Activated naive CD4-positive, alpha-beta T cell (primary cell): ENCODE measurements at regions not wholly inside any gene's neighbourhood (a gene's known extent, or its start where the extent isn't known, plus 50 kb on each side); places are given as distances from the start of the nearest gene placed in this dataset.

Experiments used
- DNase-seq, 4 experiments: peaks; one replicate each; lab custom pipeline; 2025; lab: John Stamatoyannopoulos, UW

DNA sequence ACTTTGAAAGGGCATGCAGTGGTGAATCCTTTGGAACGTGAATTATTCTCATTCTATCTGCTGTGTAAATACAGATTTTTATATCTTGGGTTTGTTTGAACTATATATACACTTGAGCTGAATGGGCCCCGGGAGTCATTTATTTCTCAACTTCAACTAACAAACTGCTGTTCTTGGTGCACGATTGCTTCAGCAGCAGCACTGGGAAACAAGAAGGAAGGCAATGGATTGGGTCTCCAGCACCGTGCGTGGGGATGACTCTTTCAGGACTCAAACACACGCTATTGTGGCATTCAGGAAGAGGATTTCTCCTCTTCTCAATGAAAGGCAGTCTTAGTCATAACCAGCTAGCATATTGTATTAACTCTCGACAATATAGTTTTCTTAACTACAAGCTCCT lies 226.0 kb upstream of the NFE2L3 start:
- no peak for DNase-seq

GRCh38 chr7:25926451-25926850 lies 225.5 kb upstream of the NFE2L3 start:
- no peak for DNase-seq

GRCh38 chr7:25926891-25927625 lies 224.9 kb upstream of the NFE2L3 start:
- no peak for DNase-seq

- DNase-seq, result no peak
Measured at GRCh38 chr7:25927626-25927978, 224.4 kb upstream of the NFE2L3 start.

DNA sequence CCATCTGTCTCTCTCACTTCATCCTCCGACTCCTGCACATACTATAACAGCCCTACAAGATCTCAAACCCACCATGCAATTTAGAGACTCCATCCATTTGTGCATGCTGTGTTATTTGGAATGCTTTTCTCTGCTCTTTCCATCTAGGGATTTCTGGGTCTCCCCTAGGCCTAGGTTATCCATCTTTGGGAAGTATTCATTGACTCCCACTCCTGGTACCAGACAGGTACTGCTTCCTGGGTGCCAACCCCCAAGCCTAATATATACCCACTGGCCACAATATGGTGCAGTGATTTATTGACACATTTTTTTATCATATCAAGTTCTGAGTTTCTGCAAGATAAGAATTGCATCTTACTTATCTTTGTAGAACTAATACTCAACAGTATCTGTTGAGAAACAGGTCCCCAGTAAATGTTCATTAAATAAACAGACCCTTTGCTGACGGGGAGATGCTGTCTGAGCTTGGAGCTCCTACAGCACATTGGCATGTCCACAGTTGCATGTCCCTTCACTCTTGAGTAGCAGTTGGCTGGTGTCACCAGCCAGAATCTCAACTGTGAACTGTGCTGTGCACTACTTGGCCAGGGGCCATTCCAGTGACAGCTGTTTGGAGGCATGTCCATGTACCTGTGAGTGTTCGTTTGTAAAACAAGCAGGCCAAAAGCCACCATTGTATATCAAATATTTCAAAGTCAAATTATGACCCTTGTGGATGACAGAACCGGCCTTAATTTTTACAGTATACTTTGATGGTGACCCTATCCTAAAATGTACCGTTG lies 223.3 kb upstream of the NFE2L3 start:
- DNase-seq, result no peak

GRCh38 chr7:25929448-25929847 lies 222.6 kb upstream of the NFE2L3 start:
- DNase-seq, result no peak

DNA sequence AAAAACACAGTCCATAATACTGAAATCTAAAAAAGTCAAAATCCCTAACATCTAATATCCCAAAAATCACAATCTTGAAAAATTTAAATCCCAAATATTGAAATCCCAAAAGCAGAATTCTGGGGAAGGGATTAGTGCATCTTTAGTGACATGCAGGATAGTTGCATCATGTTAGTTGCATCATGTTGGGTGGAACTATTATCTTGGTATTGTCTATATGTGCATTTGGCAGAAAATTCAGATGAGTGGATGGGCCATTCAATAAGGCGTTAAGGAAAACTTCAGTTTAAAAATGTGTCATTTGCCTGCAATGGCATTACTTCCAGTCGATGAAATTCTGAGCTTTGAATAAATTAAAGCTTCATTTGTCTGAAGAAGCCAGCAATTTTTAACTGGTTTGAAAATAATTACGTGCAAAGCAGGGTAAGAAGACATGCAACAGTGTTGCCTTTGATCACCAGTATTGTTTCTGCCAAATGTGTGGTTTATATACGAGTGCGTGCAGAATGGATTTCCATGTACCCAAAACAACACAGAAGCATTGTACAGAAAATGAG lies 221.4 kb upstream of the NFE2L3 start:
- DNase-seq, result no peak

DNA sequence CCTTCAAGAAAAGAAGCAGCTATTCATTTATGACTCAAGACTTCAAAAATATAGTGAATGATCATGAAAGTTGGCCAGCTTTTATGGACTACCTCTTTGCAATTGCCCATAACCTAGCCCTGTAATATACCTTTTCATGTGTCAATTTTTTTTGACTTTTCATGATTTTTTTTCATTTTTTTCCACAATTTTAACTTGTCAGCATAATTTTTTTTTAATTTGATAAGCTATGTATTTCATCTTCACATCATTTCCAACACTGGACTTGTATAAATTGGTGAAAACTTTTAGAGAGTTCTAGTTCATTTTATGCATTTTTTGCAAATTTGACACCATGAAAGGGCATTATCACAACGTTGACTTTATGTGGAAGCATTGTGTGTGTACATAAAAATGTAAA lies 220.8 kb upstream of the NFE2L3 start:
- no peak for DNase-seq

DNA sequence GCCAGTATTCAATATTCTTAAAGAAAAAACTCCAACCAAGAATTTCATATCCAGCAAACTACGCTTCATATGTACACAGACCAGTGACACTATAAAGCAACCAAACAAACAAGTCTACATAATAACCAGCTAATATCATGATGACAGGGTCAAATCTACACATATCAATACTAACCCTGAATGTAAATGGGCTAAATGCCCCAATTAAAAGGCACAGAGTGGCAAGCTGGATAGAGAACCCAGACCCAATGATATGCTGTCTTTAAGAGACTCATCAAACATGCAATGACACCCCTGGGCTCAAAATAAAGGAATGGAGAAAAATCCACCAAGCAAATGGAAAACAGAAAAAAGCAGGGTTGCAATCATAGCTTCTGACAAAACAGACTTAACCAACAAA lies 218.1 kb upstream of the NFE2L3 start:
- no peak for DNase-seq

DNA sequence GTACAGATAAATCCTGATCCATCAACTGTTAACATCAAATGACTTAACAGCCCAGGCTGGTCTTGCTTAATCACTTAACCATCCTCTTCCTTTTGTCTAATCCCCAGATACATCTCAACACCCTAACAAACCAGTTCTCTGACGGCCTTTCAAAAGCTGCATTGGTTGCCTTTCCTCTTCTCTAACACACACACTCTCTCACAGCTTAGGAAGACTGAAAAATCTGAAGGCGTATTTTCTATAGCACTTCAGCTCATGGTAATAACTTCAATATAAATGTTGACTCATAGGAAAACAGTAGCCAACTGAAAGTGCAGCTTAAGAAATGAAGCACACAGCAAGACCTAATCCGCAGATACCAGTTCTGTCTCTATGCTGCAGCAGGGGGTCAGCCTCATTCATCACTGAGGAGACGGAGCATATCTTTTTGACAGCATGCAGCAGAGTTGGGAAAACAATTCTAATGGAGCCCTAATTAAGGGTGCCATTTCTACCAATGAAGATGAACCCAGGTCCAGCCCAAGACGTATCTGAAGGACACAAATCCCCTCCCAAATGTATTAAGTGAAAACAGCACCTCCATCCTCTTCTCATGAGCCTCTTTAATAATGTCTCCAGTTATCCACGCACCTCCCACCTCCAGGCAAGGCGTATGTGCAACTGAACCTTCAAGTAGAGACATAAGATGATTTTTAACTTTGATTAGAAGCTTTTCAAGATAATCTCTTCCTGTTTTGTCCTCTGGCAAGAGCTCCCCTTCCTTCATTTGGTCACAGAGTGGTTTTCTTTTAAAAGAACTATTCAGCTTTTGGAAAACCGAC lies 211.7 kb upstream of the NFE2L3 start:
- no peak for DNase-seq

DNA sequence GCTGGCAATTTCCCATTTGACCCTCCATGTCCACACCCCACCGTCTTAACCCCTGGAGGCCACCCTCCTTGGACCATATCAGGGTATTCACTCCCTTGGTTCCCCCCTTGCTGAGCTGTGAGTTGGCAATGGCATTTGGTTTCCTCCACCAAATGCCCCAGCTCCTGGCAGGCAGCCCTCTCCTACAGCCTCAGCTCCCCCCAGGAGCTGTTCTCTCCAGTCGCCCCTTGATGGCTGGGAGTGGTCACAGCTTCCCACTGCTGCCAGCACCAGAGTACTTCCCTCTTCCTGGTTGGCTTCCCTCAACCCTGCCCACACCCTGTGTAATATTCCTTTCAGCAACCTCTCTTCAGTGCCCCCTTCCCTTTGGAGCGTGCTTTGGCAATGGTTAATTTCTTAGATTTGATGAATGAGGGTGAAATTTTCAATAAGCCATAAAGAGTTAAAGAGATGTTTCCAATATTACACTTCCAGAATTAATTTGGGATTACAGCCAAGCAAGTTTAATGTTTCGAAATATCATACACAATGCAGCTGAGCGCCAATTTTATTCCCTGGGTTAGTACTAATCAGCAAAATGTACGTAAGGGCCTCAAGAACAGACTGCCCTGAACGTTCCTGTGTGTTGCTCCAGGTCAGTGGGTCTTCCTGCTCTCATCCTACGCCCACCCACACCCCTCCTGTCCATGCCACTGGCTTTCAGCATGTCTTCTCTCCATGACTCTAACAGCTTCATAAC lies 207.1 kb upstream of the NFE2L3 start:
- no peak for DNase-seq

GRCh38 chr7:25945608-25946007 lies 206.4 kb upstream of the NFE2L3 start:
- DNase-seq, result no peak

DNA sequence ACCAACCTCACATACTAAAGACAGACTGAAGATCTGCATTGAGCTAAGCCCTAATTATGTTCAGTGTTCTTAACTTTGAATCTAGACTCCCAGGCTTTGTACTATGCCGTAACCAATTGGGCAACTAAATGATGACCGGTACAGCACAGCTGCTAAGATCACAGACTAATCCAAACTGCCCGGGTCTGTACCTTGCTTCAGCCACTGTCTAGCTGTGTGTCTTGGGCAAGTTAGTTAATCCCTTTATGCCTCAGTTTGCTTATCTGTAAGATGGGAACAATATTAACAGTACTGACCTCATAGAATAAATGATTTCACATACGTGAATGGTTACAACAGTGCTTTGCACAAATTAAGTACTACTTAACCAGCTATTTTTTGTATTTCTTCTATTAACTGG lies 205.8 kb upstream of the NFE2L3 start:
- DNase-seq, result no peak

DNA sequence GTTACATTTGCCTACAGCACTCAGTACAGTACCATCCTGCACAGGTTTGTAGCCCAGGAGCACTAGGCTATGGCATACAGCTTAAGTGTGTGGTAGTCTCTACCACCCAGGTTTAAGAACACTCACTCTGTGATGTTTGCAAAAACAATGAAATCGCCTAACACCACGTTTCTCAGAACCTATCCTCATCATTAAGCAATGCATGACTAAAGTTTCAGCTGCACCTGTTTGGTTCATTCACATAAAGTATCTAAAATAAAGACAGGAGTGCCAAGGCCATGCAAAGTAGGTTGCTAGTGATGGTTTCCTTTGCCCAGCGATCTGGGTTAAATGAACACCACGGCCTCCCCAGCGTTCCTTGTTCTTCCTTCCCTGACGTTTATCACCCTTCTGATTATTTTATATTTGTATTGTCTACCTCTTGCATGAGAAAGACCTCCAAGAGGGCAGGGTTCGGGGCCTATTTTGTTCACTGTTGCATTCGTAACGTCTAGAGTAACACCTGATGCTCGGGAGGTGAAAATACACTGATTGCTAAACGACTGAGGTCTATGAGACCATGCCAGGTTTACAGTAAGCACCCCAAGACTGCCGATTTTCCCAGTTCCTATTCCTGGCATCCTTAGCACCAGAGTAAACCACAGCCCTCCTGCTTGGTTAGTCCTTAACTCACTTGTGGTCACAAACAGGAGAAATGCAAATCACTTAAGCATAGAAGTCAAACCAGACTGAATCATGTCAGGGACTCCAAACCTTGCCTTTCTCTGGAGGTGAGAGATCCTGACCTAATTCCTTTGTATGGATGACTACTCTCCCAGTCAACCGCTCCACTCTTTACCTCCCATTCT lies 204.1 kb upstream of the NFE2L3 start:
- no peak for DNase-seq

- DNase-seq, result peak in 1 of 4 experiments; percentile 8
Measured at GRCh38 chr7:25949736-25950487, 202.1 kb upstream of the NFE2L3 start.

- DNase-seq, result peak; percentile 22 to 86 (median 48)
Measured at GRCh38 chr7:25950488-25951413, 201.2 kb upstream of the NFE2L3 start.

DNA sequence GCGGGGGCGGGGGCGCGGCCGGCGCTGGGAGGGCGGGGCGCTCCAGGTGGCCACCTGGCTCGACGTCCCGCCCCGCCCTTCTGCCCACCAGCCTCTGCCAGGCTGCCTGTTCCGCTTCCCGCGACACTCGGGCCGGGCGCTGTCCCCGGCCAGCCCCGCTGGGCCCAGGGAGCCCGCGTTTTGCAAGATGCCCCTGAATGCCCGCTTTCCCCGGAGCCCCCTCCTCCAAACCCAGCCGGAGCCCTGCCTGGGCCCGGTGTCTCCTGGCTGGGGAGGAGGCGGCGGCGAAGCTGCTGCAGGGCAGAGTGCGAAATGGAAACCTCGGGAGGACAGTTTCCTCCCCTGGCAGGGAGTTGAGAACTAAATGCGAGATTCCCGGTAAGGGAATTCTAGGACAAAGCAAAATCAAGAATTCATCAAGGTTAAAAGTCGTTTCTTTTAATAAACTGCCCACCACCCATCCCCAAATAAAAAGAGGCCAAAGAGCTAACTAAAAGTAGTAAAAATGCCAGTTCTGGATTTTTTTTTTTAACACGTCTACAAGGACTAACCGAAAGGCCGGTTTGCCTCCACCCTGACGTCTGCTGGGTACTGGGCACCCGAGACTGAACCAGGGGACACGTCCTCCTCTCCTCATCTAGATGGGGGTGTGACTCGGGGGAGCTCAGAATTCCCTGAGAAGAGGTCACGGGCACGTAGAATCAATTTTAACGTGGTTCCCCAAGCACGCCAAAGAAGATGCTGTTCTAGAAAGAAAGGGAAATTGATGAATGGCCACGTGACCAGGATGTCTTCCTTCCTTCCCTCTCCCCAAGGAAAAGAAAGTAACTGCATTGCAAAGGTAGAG lies 200.4 kb upstream of the NFE2L3 start:
- no peak for DNase-seq
